Fibroblast of lung (primary cell): ENCODE measurements at regions not wholly inside any gene's neighbourhood (a gene's known extent, or its start where the extent isn't known, plus 50 kb on each side); places are given as distances from the start of the nearest gene placed in this dataset.
A peak's percentile ranks its signal among the peaks of the same experiment; 100 is the strongest.

Experiments used
- DNase-seq, 2 donors: peaks; one replicate each; pipeline versions ENCODE4 v3.0.0 to v3.0.0-alpha.2; 2010; ENCODE audit warnings: low read depth in 2 of 2
- H2AFZ ChIP-seq: 2 replicates; pipeline ENCODE4 v1.5.1; 2012; ENCODE audit warnings: low read length, control low read depth, inconsistent platforms
- H3K27ac ChIP-seq: 2 replicates; pipeline ENCODE4 v1.5.1; 2011; ENCODE audit warnings: low read length, control low read depth; ENCODE audit not compliant: insufficient read depth
- H3K27me3 ChIP-seq: 2 replicates; pipeline ENCODE4 v1.5.1; 2011; ENCODE audit warnings: mild to moderate bottlenecking, low read length; ENCODE audit not compliant: control insufficient read depth, insufficient read depth
- H3K36me3 ChIP-seq: 2 replicates; pipeline ENCODE4 v1.5.1; 2011; ENCODE audit warnings: low read length; ENCODE audit not compliant: control insufficient read depth, insufficient read depth
- H3K4me1 ChIP-seq: 2 replicates; pipeline ENCODE4 v1.5.1; 2011; ENCODE audit warnings: low read length; ENCODE audit not compliant: control insufficient read depth, insufficient read depth; ENCODE audit errors: extremely low read depth
- H3K4me2 ChIP-seq: 2 replicates; pipeline ENCODE4 v1.5.1; 2011; ENCODE audit warnings: low read length, control low read depth; ENCODE audit not compliant: insufficient read depth; ENCODE audit errors: extremely low read depth
- H3K4me3 ChIP-seq, 4 experiments: fragments of 200-600 bp in 1 of 4; sonication (generic) in 1 of 4; replicated peaks in 1 of 4; 2 replicates each; pipeline ENCODE4 v1.5.1; 2011 to 2016; ENCODE audit warnings: low read length in 4 of 4, low read depth in 3 of 4, mild to moderate bottlenecking in 3 of 4, control low read depth in 2 of 4, inconsistent platforms in 1 of 4, mixed read lengths in 1 of 4; ENCODE audit not compliant: insufficient read depth in 1 of 4; ENCODE audit errors: control extremely low read depth in 1 of 4
- H3K79me2 ChIP-seq: 2 replicates; pipeline ENCODE4 v1.5.1; 2012; ENCODE audit warnings: mild to moderate bottlenecking, low read length, inconsistent platforms; ENCODE audit not compliant: control insufficient read depth, insufficient read depth
- H3K9ac ChIP-seq: 2 replicates; pipeline ENCODE4 v1.5.1; 2011; ENCODE audit warnings: mild to moderate bottlenecking, low read length, control low read depth; ENCODE audit not compliant: insufficient read depth
- H3K9me3 ChIP-seq: 2 replicates; pipeline ENCODE4 v1.5.1; 2012; ENCODE audit warnings: low read depth, low read length; ENCODE audit not compliant: control insufficient read depth, insufficient read depth
- H4K20me1 ChIP-seq: 2 replicates; pipeline ENCODE4 v1.5.1; 2011; ENCODE audit warnings: low read length; ENCODE audit not compliant: control insufficient read depth, insufficient read depth; ENCODE audit errors: extremely low read depth
- EZH2 ChIP-seq: IDR thresholded peaks from 2 replicates; pipeline ENCODE4 v1.5.1; 2012; ENCODE audit warnings: low read length, control low read depth, mild to moderate bottlenecking; ENCODE audit errors: missing control alignments
- TF ChIP-seq, protein P1 (sequence below), 2 donors: IDR thresholded peaks in 1 of 2; conservative IDR thresholded peaks in 1 of 2; 1 replicate in 1 of 2; 2 replicates in 1 of 2; pipeline ENCODE4 v1.5.1; 2011 to 2012; ENCODE audit warnings: low read length in 2 of 2, control low read depth in 1 of 2, inconsistent platforms in 1 of 2, low read depth in 1 of 2, mild to moderate bottlenecking in 1 of 2

DNA sequence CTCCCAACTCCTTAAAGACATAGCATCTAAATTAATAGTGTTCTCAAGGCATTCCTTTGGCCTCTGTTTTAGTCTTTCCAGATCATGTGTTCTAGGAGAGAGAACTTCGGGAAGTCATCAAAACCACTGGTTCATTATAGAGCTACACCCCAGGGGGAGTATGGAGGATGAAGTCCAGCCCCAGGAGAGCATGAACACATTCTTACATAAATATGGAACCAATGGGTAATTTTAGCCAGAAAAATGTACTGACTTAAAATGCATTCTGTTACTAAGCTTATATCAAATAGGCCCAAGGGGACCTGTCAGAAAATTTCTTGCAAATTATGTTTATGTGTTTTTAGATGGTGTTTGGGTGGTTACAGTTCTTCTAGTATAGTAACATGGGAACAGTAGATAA, 165.2 kb downstream of the NTMT2 start:
- Histone ChIP-seq H3K36me3 (no peaks in the 10 kb centered on the region), H3K4me1 (peaks cover 27% of the 10 kb centered on the region), H3K27ac (peak overlapping the region; percentile 85), H3K79me2 (no peaks in the 10 kb centered on the region), H3K9me3 (no peaks in the 10 kb centered on the region), H3K4me3 (no peak overlapping the region), H2AFZ (no peak overlapping the region), H3K9ac (no peak overlapping the region), H3K4me2 (no peak overlapping the region), H3K27me3 (no peaks in the 10 kb centered on the region), H4K20me1 (no peaks in the 10 kb centered on the region)
- DNase-seq: no peak
- TF ChIP-seq, protein P1, sequence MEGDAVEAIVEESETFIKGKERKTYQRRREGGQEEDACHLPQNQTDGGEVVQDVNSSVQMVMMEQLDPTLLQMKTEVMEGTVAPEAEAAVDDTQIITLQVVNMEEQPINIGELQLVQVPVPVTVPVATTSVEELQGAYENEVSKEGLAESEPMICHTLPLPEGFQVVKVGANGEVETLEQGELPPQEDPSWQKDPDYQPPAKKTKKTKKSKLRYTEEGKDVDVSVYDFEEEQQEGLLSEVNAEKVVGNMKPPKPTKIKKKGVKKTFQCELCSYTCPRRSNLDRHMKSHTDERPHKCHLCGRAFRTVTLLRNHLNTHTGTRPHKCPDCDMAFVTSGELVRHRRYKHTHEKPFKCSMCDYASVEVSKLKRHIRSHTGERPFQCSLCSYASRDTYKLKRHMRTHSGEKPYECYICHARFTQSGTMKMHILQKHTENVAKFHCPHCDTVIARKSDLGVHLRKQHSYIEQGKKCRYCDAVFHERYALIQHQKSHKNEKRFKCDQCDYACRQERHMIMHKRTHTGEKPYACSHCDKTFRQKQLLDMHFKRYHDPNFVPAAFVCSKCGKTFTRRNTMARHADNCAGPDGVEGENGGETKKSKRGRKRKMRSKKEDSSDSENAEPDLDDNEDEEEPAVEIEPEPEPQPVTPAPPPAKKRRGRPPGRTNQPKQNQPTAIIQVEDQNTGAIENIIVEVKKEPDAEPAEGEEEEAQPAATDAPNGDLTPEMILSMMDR (conservative IDR thresholded peaks at IDR 0.05 in 1 of 2, IDR thresholded peaks at IDR 0.05 in 1 of 2; ENCODE audit: low read depth in 1 of 2, low read length in 2 of 2): no peak
- TF ChIP-seq EZH2: no peak

DNA sequence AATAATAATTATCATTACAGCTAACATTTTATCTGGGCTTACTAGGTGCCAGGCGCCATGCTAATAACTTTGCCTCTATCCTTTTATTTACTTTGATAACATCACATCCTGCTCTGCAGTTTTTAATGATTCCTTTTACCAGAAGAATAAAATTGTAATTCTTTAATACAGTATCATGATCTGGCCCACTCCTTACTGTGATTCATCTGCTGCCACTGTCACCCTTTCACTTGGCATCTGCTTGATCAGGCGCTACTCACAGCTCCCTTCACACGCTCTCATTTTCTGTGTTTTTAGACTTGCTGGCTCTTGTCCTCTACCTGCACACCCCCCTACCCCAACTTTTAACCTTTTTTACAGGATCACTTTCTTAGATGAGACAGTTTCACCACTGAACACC, 167.5 kb downstream of the NTMT2 start:
- Histone ChIP-seq H3K4me1 (peaks cover 18% of the 10 kb centered on the region), H3K4me2 (no peak overlapping the region), H3K4me3 (no peak overlapping the region), H3K27ac (no peak overlapping the region), H2AFZ (no peak overlapping the region), H3K9ac (no peak overlapping the region), H3K79me2 (no peaks in the 10 kb centered on the region), H3K9me3 (no peaks in the 10 kb centered on the region), H4K20me1 (no peaks in the 10 kb centered on the region), H3K27me3 (no peaks in the 10 kb centered on the region), H3K36me3 (no peaks in the 10 kb centered on the region)
- DNase-seq: no peak
- TF ChIP-seq, protein P1 (conservative IDR thresholded peaks at IDR 0.05 in 1 of 2, IDR thresholded peaks at IDR 0.05 in 1 of 2; ENCODE audit: low read depth in 1 of 2, low read length in 2 of 2): no peak
- TF ChIP-seq EZH2: no peak

DNA sequence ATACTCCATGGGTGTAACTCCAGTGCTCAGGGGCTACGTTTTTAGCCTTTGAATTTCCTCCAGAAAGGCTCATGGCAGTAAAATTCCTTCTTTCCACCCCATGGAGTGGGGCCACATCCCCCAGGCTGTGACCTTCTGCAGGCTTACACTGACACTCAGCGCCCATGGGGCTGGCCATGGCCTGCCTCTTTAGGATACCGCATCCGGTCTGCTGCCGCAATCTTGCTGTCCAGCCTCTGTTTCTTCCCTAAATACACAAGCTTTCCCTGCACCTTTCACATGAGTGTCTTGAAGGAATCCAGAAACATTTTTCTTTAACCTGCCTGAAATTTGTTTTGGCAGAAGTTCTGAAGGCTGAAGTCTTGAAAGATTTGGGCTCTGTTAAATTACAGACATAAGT, 170.5 kb downstream of the NTMT2 start:
- Histone ChIP-seq H3K9ac (no peak overlapping the region), H3K79me2 (no peaks in the 10 kb centered on the region), H3K27me3 (no peaks in the 10 kb centered on the region), H2AFZ (no peak overlapping the region), H4K20me1 (no peaks in the 10 kb centered on the region), H3K4me2 (no peak overlapping the region), H3K27ac (no peak overlapping the region), H3K36me3 (no peaks in the 10 kb centered on the region), H3K9me3 (no peaks in the 10 kb centered on the region), H3K4me3 (no peak overlapping the region), H3K4me1 (no peaks in the 10 kb centered on the region)
- TF ChIP-seq EZH2: no peak
- TF ChIP-seq, protein P1 (conservative IDR thresholded peaks at IDR 0.05 in 1 of 2, IDR thresholded peaks at IDR 0.05 in 1 of 2; ENCODE audit: low read depth in 1 of 2, low read length in 2 of 2): no peak
- peak in 1 of 2 donors; percentile 47 for DNase-seq
